OCI-LY3 (cell line): ENCODE measurements at regions not wholly inside any gene's neighbourhood (a gene's known extent, or its start where the extent isn't known, plus 50 kb on each side); places are given as distances from the start of the nearest gene placed in this dataset.

Source experiments
- H2AFZ ChIP-seq: fragments of 200-600, 300-600 bp; shearing (Covaris generic); 2 replicates; pipeline ENCODE4 v1.6.0; 2014; ENCODE audit warnings: antibody characterized with exemption, low read depth, low read length
- H3K27ac ChIP-seq: fragments of 200-600, 300-600 bp; sonication (generic); 2 replicates; pipeline ENCODE4 v1.5.1; 2014; ENCODE audit warnings: mild to moderate bottlenecking, low read length, moderate library complexity, mixed read lengths
- H3K27me3 ChIP-seq: fragments of 200-600, 300-600 bp; sonication (generic); 2 replicates; pipeline ENCODE4 v1.6.1; 2014; ENCODE audit warnings: low read depth, low read length, mixed read lengths
- H3K36me3 ChIP-seq: fragments of 200-600, 300-600 bp; sonication (generic); replicated peaks from 2 replicates; pipeline ENCODE3; 2014; ENCODE audit warnings: low read depth, low read length, mixed read lengths
- H3K4me1 ChIP-seq: fragments of 300-600, 200-600 bp; sonication (generic); 2 replicates; pipeline ENCODE4 v1.6.1; 2014; ENCODE audit warnings: low read length, mixed read lengths
- H3K4me2 ChIP-seq: fragments of 200-600, 300-600 bp; sonication (generic); 2 replicates; pipeline ENCODE4 v1.6.1; 2014; ENCODE audit warnings: low read length, mixed read lengths
- H3K4me3 ChIP-seq: fragments of 300-600, 200-600 bp; sonication (generic); 2 replicates; pipeline ENCODE4 v1.5.1; 2014; ENCODE audit warnings: antibody characterized with exemption, mild to moderate bottlenecking, low read length, moderate library complexity
- H3K79me2 ChIP-seq: fragments of 300-600, 200-600 bp; shearing (Covaris generic); 2 replicates; pipeline ENCODE4 v1.6.1; 2014; ENCODE audit warnings: mild to moderate bottlenecking, low read length, mixed read lengths
- H3K9ac ChIP-seq: fragments of 300-600, 200-600 bp; shearing (Covaris generic); 2 replicates; pipeline ENCODE4 v1.6.0; 2014; ENCODE audit warnings: mild to moderate bottlenecking, low read length, moderate library complexity
- H3K9me3 ChIP-seq: fragments of 200-600, 300-600 bp; shearing (Covaris generic); 2 replicates; pipeline ENCODE4 v1.6.1; 2014; ENCODE audit warnings: low read length, mixed read lengths; ENCODE audit not compliant: insufficient read depth
- H4K20me1 ChIP-seq: fragments of 200-600, 300-600 bp; sonication (generic); 2 replicates; pipeline ENCODE4 v1.6.1; 2016; ENCODE audit warnings: low read length, mixed read lengths; ENCODE audit not compliant: insufficient read depth
- CTCF ChIP-seq: fragments of 200-600, 300-600 bp; sonication (generic); IDR thresholded peaks from 2 replicates; pipeline ENCODE4 v1.5.1; 2014; ENCODE audit warnings: antibody characterized with exemption, low read length, low read depth
- EZH2phosphoT487 ChIP-seq: fragments of 200-600 bp; shearing (Covaris generic); IDR thresholded peaks from 2 replicates; pipeline ENCODE4 v1.6.1; 2018; ENCODE audit warnings: antibody characterized with exemption, mixed run types, low read depth

GRCh38 chr10:2729197-2729596 lies 338.2 kb upstream of the PFKP start:
- H3K4me2 ChIP-seq: no peak overlapping the region
- no peaks in the 10 kb centered on the region for H3K4me1 ChIP-seq
- H3K27me3 ChIP-seq: peaks cover 12% of the 10 kb centered on the region; the same call in 1 of the 2 replicates
- no peaks in the 10 kb centered on the region for H3K79me2 ChIP-seq
- TF ChIP-seq EZH2phosphoT487: no peak
- TF ChIP-seq CTCF: no peak
- no peak overlapping the region for H3K9ac ChIP-seq
- no peak overlapping the region for H2AFZ ChIP-seq
- no peaks in the 10 kb centered on the region for H3K9me3 ChIP-seq
- H4K20me1 ChIP-seq: no peaks in the 10 kb centered on the region
- H3K4me3 ChIP-seq: no peak overlapping the region
- no peaks in the 10 kb centered on the region for H3K36me3 ChIP-seq
- no peak overlapping the region for H3K27ac ChIP-seq

GRCh38 chr10:2728087-2728486 lies 339.3 kb upstream of the PFKP start:
- no peaks in the 10 kb centered on the region for H3K36me3 ChIP-seq
- TF ChIP-seq CTCF: no peak
- no peak for TF ChIP-seq EZH2phosphoT487
- no peak overlapping the region for H3K27ac ChIP-seq
- H3K4me2 ChIP-seq: no peak overlapping the region
- H3K9me3 ChIP-seq: no peaks in the 10 kb centered on the region
- no peaks in the 10 kb centered on the region for H3K4me1 ChIP-seq
- H3K79me2 ChIP-seq: no peaks in the 10 kb centered on the region
- no peaks in the 10 kb centered on the region for H4K20me1 ChIP-seq
- H3K9ac ChIP-seq: no peak overlapping the region
- peaks cover 12% of the 10 kb centered on the region; the same call in 1 of the 2 replicates for H3K27me3 ChIP-seq
- H3K4me3 ChIP-seq: no peak overlapping the region
- H2AFZ ChIP-seq: no peak overlapping the region

GRCh38 chr10:2716596-2716995 lies 350.8 kb upstream of the PFKP start:
- no peaks in the 10 kb centered on the region for H3K36me3 ChIP-seq
- H3K9me3 ChIP-seq: no peaks in the 10 kb centered on the region
- H3K4me1 ChIP-seq: no peaks in the 10 kb centered on the region
- TF ChIP-seq EZH2phosphoT487 (no peak), CTCF (no peak)
- no peak overlapping the region for H3K4me3 ChIP-seq
- no peak overlapping the region for H3K27ac ChIP-seq
- H3K9ac ChIP-seq: no peak overlapping the region
- no peaks in the 10 kb centered on the region for H3K27me3 ChIP-seq
- H2AFZ ChIP-seq: no peak overlapping the region
- H4K20me1 ChIP-seq: no peaks in the 10 kb centered on the region
- no peak overlapping the region for H3K4me2 ChIP-seq
- H3K79me2 ChIP-seq: no peaks in the 10 kb centered on the region

- no peak overlapping the region for H2AFZ ChIP-seq
- no peak overlapping the region for H3K9ac ChIP-seq
- no peaks in the 10 kb centered on the region for H3K36me3 ChIP-seq
- H3K4me1 ChIP-seq: no peaks in the 10 kb centered on the region
- no peak overlapping the region for H3K27ac ChIP-seq
- H4K20me1 ChIP-seq: no peaks in the 10 kb centered on the region
- no peak overlapping the region for H3K4me3 ChIP-seq
- H3K27me3 ChIP-seq: no peaks in the 10 kb centered on the region
- TF ChIP-seq CTCF: no peak
- no peak for TF ChIP-seq EZH2phosphoT487
- H3K9me3 ChIP-seq: no peaks in the 10 kb centered on the region
- no peaks in the 10 kb centered on the region for H3K79me2 ChIP-seq
- no peak overlapping the region for H3K4me2 ChIP-seq
Observed at GRCh38 chr10:2714597-2714996, 352.8 kb upstream of the PFKP start.
